IMR-90 (cell line): ENCODE measurements at regions not wholly inside any gene's neighbourhood (a gene's known extent, or its start where the extent isn't known, plus 50 kb on each side); places are given as distances from the start of the nearest gene placed in this dataset.

Experiments
- ATAC-seq: fragments of 200-7000 bp; cut with Tn5 transposase; 2 replicates; pipeline ENCODE4 v1.9.1; 2020; ENCODE audit warnings: low read depth, mild to moderate bottlenecking, moderate library complexity
- BruUV-seq: library from RNA; stranded (reverse); fragments of 400-500 nt; replicated peaks from 2 replicates; lab custom pipeline; 2021; lab: Mats Ljungman, UMichigan
- CTCF ChIA-PET: fragments of 300-600 bp; formaldehyde crosslinking; extraction: SDS; loops from one replicate; lab custom pipeline; 2021; ENCODE audit warnings: antibody characterized with exemption; lab: Yijun Ruan, JAX
- POLR2A ChIA-PET: fragments of 300-600 bp; sonication (Branson Sonifier 250); formaldehyde crosslinking; loops from one replicate; lab custom pipeline; 2022; ENCODE audit warnings: antibody characterized with exemption; ENCODE audit not compliant: unreplicated experiment; lab: Charles Lee
- DNase-seq: peaks from one replicate; pipeline ENCODE4 v3.0.0; 2013
- H2AFZ ChIP-seq: replicated peaks from 2 replicates; pipeline ENCODE3; 2013; ENCODE audit warnings: low read length, mild to moderate bottlenecking; ENCODE audit not compliant: poor library complexity
- H2AK5ac ChIP-seq: 2 replicates; pipeline ENCODE4 v1.6.1; 2013; ENCODE audit warnings: low read depth, low read length, inconsistent platforms
- H2AK9ac ChIP-seq: replicated peaks from 2 replicates; pipeline ENCODE3; 2013; ENCODE audit warnings: mild to moderate bottlenecking, low read depth, low read length, moderate library complexity; ENCODE audit not compliant: poor library complexity
- H2BK120ac ChIP-seq: 2 replicates; pipeline ENCODE4 v1.6.1; 2013; ENCODE audit warnings: low read depth, low read length, inconsistent platforms
- H2BK15ac ChIP-seq: 3 replicates; pipeline ENCODE4 v1.6.1; 2013; ENCODE audit warnings: low read depth, low read length, inconsistent platforms
- H2BK20ac ChIP-seq: 2 replicates; pipeline ENCODE4 v1.6.1; 2013; ENCODE audit warnings: low read depth, mild to moderate bottlenecking, inconsistent platforms, low read length, moderate library complexity
- H2BK5ac ChIP-seq: 2 replicates; pipeline ENCODE4 v1.6.1; 2013; ENCODE audit warnings: mild to moderate bottlenecking, low read depth, low read length, inconsistent platforms; ENCODE audit not compliant: poor library complexity, severe bottlenecking
- H3K14ac ChIP-seq: replicated peaks from 2 replicates; pipeline ENCODE4 v1.6.1; 2013; ENCODE audit warnings: low read depth, low read length, inconsistent platforms
- H3K18ac ChIP-seq: 2 replicates; pipeline ENCODE4 v1.6.1; 2013; ENCODE audit warnings: low read depth, low read length, control low read depth
- H3K23ac ChIP-seq: 2 replicates; pipeline ENCODE4 v1.6.1; 2013; ENCODE audit warnings: low read depth, low read length, inconsistent platforms
- H3K27ac ChIP-seq: 2 replicates; pipeline ENCODE4 v1.5.1; 2013; ENCODE audit warnings: mild to moderate bottlenecking, control low read depth, low read length; ENCODE audit not compliant: insufficient read depth
- H3K27me3 ChIP-seq: 2 replicates; pipeline ENCODE4 v1.6.1; 2013; ENCODE audit warnings: low read length; ENCODE audit not compliant: control insufficient read depth, insufficient read depth
- H3K36me3 ChIP-seq: 2 replicates; pipeline ENCODE4 v1.6.1; 2013; ENCODE audit warnings: low read length, mixed read lengths; ENCODE audit not compliant: control insufficient read depth, insufficient read depth
- H3K4ac ChIP-seq: 2 replicates; pipeline ENCODE4 v1.6.1; 2013; ENCODE audit warnings: low read depth, low read length, inconsistent platforms
- H3K4me1 ChIP-seq: 2 replicates; pipeline ENCODE4 v1.6.1; 2013; ENCODE audit warnings: low read length, mixed read lengths; ENCODE audit not compliant: control insufficient read depth, insufficient read depth
- H3K4me2 ChIP-seq: 2 replicates; pipeline ENCODE4 v1.6.1; 2013; ENCODE audit warnings: low read depth, mild to moderate bottlenecking, control low read depth, low read length, moderate library complexity
- H3K4me3 ChIP-seq: 2 replicates; pipeline ENCODE4 v1.5.1; 2013; ENCODE audit warnings: low read depth, mild to moderate bottlenecking, control low read depth, low read length, moderate library complexity; ENCODE audit not compliant: insufficient read depth
- H3K56ac ChIP-seq: 2 replicates; pipeline ENCODE4 v1.6.1; 2013; ENCODE audit warnings: low read length, inconsistent platforms; ENCODE audit not compliant: insufficient read depth; ENCODE audit errors: extremely low read depth
- H3K79me1 ChIP-seq, 2 experiments: 2 replicates each; pipeline ENCODE4 v1.6.1; 2013; ENCODE audit warnings: low read length in 2 of 2, inconsistent platforms in 1 of 2, low read depth in 1 of 2
- H3K9ac ChIP-seq: 2 replicates; pipeline ENCODE4 v1.6.1; 2013; ENCODE audit warnings: low read depth, low read length, control low read depth
- H3K9me1 ChIP-seq: 2 replicates; pipeline ENCODE4 v1.6.1; 2013; ENCODE audit warnings: low read length, inconsistent platforms; ENCODE audit not compliant: insufficient read depth
- H3K9me3 ChIP-seq: 2 replicates; pipeline ENCODE4 v1.6.1; 2013; ENCODE audit warnings: low read length; ENCODE audit not compliant: control insufficient read depth, insufficient read depth
- H4K20me1 ChIP-seq: 2 replicates; pipeline ENCODE4 v1.6.1; 2013; ENCODE audit warnings: low read length, inconsistent platforms; ENCODE audit not compliant: insufficient read depth
- H4K5ac ChIP-seq: 2 replicates; pipeline ENCODE4 v1.6.1; 2013; ENCODE audit warnings: mild to moderate bottlenecking, low read depth, low read length, control low read depth
- H4K8ac ChIP-seq, 2 experiments: 2 replicates each; pipeline ENCODE4 v1.6.1; 2013; ENCODE audit warnings: low read depth in 2 of 2, low read length in 2 of 2, control low read depth in 1 of 2, inconsistent platforms in 1 of 2
- H4K91ac ChIP-seq: 2 replicates; pipeline ENCODE4 v1.6.1; 2013; ENCODE audit warnings: low read depth, low read length, inconsistent platforms; ENCODE audit not compliant: insufficient read depth
- BHLHE40 ChIP-seq: fragments of 150-350 bp; IDR thresholded peaks from 2 replicates; pipeline ENCODE4 v1.6.1; 2016; ENCODE audit warnings: mild to moderate bottlenecking, low read depth, low read length
- CEBPB ChIP-seq: IDR thresholded peaks from 2 replicates; pipeline ENCODE4 v1.6.1; 2012; ENCODE audit warnings: low read depth, low read length, improper control_type of control experiment
- CHD1 ChIP-seq: IDR thresholded peaks from 2 replicates; pipeline ENCODE4 v1.6.1; 2012; ENCODE audit warnings: low read depth, low read length, improper control_type of control experiment
- CTCF ChIP-seq: conservative IDR thresholded peaks from 2 replicates; pipeline ENCODE4 v1.5.1; 2012; ENCODE audit warnings: mild to moderate bottlenecking, low read depth, low read length, improper control_type of control experiment
- FOS ChIP-seq: fragments of 150-350 bp; IDR thresholded peaks from 2 replicates; pipeline ENCODE4 v1.6.1; 2016; ENCODE audit warnings: low read depth, low read length
- MAFK ChIP-seq: IDR thresholded peaks from 2 replicates; pipeline ENCODE4 v1.6.1; 2012; ENCODE audit warnings: low read depth, low read length, improper control_type of control experiment
- MAZ ChIP-seq: IDR thresholded peaks from 2 replicates; pipeline ENCODE4 v1.6.1; 2012; ENCODE audit warnings: low read depth, mild to moderate bottlenecking, low read length, improper control_type of control experiment, moderate library complexity, borderline replicate concordance
- MXI1 ChIP-seq: IDR thresholded peaks from 2 replicates; pipeline ENCODE4 v1.6.1; 2012; ENCODE audit warnings: low read depth, mild to moderate bottlenecking, low read length, moderate library complexity, borderline replicate concordance
- NFE2L2 ChIP-seq: fragments of 150-350 bp; IDR thresholded peaks from 2 replicates; pipeline ENCODE4 v1.6.1; 2016; ENCODE audit warnings: low read depth, mild to moderate bottlenecking, low read length
- POLR2A ChIP-seq: IDR thresholded peaks from 2 replicates; pipeline ENCODE4 v1.6.1; 2012; ENCODE audit warnings: mild to moderate bottlenecking, low read depth, low read length
- RAD21 ChIP-seq: IDR thresholded peaks from 2 replicates; pipeline ENCODE4 v1.6.1; 2012; ENCODE audit warnings: low read length, improper control_type of control experiment
- RCOR1 ChIP-seq: IDR thresholded peaks from 2 replicates; pipeline ENCODE4 v1.6.1; 2012; ENCODE audit warnings: mild to moderate bottlenecking, low read length, improper control_type of control experiment; ENCODE audit not compliant: insufficient replicate concordance
- RFX5 ChIP-seq: IDR thresholded peaks from 2 replicates; pipeline ENCODE4 v1.8.0; 2012; ENCODE audit warnings: low read depth, mild to moderate bottlenecking, low read length, moderate library complexity
- SMC3 ChIP-seq: fragments of 150-350 bp; IDR thresholded peaks from 2 replicates; pipeline ENCODE4 v1.6.1; 2016; ENCODE audit warnings: low read depth, mild to moderate bottlenecking, antibody characterized with exemption, low read length, moderate library complexity
- WGBS, 2 experiments: methylation state at CpG; one replicate each; pipeline versions ENCODE4 v1.1.5 to v1.1.7; 2013; ENCODE audit warnings: missing lambda C conversion rate in 2 of 2; ENCODE audit not compliant: insufficient read length in 1 of 2; ENCODE audit errors: extremely low coverage in 2 of 2; 5-methylcytosine and 5-hydroxymethylcytosine counted together
- dilution Hi-C: fragments of 300-500 bp; cut with HindIII; formaldehyde crosslinking; loops from one replicate; pipeline ENCODE4 v1.14.3; 2018; ENCODE audit warnings: low sequenced_read_pairs; ENCODE audit not compliant: unreplicated experiment
- in situ Hi-C: fragments of 300-500 bp; cut with MboI; formaldehyde crosslinking; loops from 3 replicates; pipeline ENCODE4 v1.14.3; 2019; ENCODE audit warnings: low sequenced_read_pairs, inconsistent platforms, mixed read lengths
- intact Hi-C: fragments of 100-400 bp; cut with micrococcal nuclease; formaldehyde crosslinking; loops from 2 replicates; pipeline ENCODE4 v1.10.0; 2022
- TF ChIP-seq, protein P1 (sequence below): fragments of 150-350 bp; IDR thresholded peaks from 2 replicates; pipeline ENCODE4 v1.6.1; 2017; ENCODE audit warnings: mild to moderate bottlenecking, antibody characterized with exemption, low read length, low read depth
- TF ChIP-seq, protein P2 (sequence below): fragments of 150-350 bp; IDR thresholded peaks from 2 replicates; pipeline ENCODE4 v1.6.1; 2016; ENCODE audit warnings: low read depth, mild to moderate bottlenecking, low read length, moderate library complexity, borderline replicate concordance

DNA sequence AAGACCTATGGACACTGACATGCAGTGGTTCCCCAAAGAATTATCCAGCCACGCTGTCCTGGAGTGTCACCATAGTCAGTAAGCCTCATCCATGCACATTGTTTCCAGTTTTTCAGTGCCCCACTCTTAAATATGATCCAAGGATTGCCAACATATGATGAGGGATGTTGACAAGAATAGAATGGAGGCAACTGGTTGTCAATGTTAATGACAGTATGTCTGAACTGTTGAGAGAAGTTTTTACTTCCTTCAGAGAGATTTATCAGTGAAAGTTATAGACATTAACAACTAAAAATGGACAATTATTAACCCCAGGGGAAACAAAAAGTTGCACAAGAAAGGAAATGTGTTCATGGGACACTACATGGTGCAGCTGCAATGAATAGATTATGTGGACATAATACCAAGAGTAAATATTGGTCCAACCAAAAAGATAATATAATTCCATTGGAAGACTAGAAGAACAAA lies 69.9 kb downstream of the CYP26B1 start:
- Histone ChIP-seq H3K14ac (no peak overlapping the region), H3K9ac (no peak overlapping the region), H3K56ac (no peak overlapping the region), H2AFZ (no peak overlapping the region), H3K4ac (no peak overlapping the region), H2BK15ac (no peak overlapping the region), H4K5ac (no peak overlapping the region), H2BK20ac (no peak overlapping the region), H3K27ac (no peak overlapping the region), H3K36me3 (no peaks in the 10 kb centered on the region), H4K8ac (no peak overlapping the region), H4K91ac (no peak overlapping the region), H3K79me1 (no peaks in the 10 kb centered on the region), H2BK5ac (no peak overlapping the region), H4K20me1 (no peaks in the 10 kb centered on the region), H3K23ac (no peak overlapping the region), H3K9me1 (no peaks in the 10 kb centered on the region), H2AK9ac (no peak overlapping the region), H3K18ac (no peak overlapping the region), H3K4me3 (no peak overlapping the region), H3K4me2 (no peak overlapping the region), H3K9me3 (peaks cover 2% of the 10 kb centered on the region; the same call in 1 of the 2 replicates), H3K27me3 (no peaks in the 10 kb centered on the region), H3K4me1 (no peaks in the 10 kb centered on the region), H2AK5ac (no peak overlapping the region), H2BK120ac (no peak overlapping the region)
- no TSS peak for BruUV-seq
- no peak for DNase-seq
- POLR2A ChIA-PET, result interaction anchor here (0.5 kb wide), 1 partner anchor 159 kb away, joined by 3 read pairs; no protein-coding TSS in a partner anchor
- in situ Hi-C loops, result no loop called here
- no peak for TF ChIP-seq SMC3
- no peak for TF ChIP-seq CTCF
- TF ChIP-seq MAZ, result no peak
- TF ChIP-seq, protein P1, sequence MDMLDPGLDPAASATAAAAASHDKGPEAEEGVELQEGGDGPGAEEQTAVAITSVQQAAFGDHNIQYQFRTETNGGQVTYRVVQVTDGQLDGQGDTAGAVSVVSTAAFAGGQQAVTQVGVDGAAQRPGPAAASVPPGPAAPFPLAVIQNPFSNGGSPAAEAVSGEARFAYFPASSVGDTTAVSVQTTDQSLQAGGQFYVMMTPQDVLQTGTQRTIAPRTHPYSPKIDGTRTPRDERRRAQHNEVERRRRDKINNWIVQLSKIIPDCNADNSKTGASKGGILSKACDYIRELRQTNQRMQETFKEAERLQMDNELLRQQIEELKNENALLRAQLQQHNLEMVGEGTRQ, result no peak
- no peak for TF ChIP-seq POLR2A
- no peak for TF ChIP-seq FOS
- no peak for TF ChIP-seq MAFK
- TF ChIP-seq NFE2L2, result no peak
- no peak for TF ChIP-seq RFX5
- TF ChIP-seq RAD21, result no peak
- TF ChIP-seq CEBPB, result no peak
- TF ChIP-seq CHD1, result no peak
- no peak for TF ChIP-seq MXI1
- TF ChIP-seq, protein P2, sequence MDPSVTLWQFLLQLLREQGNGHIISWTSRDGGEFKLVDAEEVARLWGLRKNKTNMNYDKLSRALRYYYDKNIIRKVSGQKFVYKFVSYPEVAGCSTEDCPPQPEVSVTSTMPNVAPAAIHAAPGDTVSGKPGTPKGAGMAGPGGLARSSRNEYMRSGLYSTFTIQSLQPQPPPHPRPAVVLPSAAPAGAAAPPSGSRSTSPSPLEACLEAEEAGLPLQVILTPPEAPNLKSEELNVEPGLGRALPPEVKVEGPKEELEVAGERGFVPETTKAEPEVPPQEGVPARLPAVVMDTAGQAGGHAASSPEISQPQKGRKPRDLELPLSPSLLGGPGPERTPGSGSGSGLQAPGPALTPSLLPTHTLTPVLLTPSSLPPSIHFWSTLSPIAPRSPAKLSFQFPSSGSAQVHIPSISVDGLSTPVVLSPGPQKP, result no peak
- no peak for TF ChIP-seq BHLHE40
- TF ChIP-seq RCOR1, result no peak
- WGBS, 2 experiments, result no CpG with 5 or more reads among the region's 1 CpG
- intact Hi-C loops, result no loop called here
- CTCF ChIA-PET, result interaction anchor here (0.6 to 1.0 kb wide), 2 partner anchors 22 to 366 kb away, joined by 3 to 5 read pairs; no protein-coding TSS in a partner anchor
- ATAC-seq, result no peak
- dilution Hi-C loops, result no loop called here
